Endothelial cell of umbilical vein (primary cell): ENCODE measurements at regions not wholly inside any gene's neighbourhood (a gene's known extent, or its start where the extent isn't known, plus 50 kb on each side); places are given as distances from the start of the nearest gene placed in this dataset.

ENCODE experiments used
- BruUV-seq: library from RNA; stranded (reverse); fragments of 400-500 nt; replicated peaks from 2 replicates; lab custom pipeline; 2021; lab: Mats Ljungman, UMichigan
- CTCF ChIA-PET: fragments of 300-600, 350-600 bp; sonication (Branson Sonifier 250); formaldehyde crosslinking; loops from one replicate; lab custom pipeline; 2021; ENCODE audit warnings: antibody characterized with exemption, inconsistent platforms; lab: Charles Lee
- POLR2A ChIA-PET: fragments of 300-600, 350-600 bp; sonication (Branson Sonifier 250); formaldehyde crosslinking; loops from one replicate; lab custom pipeline; 2021; ENCODE audit warnings: antibody characterized with exemption, inconsistent platforms; lab: Charles Lee
- DNase-seq: peaks from one replicate; pipeline ENCODE4 v3.0.0-alpha.2; 2011; ENCODE audit warnings: low read depth, low spot score
- FAIRE-seq: peaks from 2 replicates; lab custom pipeline; 2011; peaks lifted over from hg19 to GRCh38; lab: Jason Lieb, UNC
- H2AFZ ChIP-seq: 2 replicates; pipeline ENCODE4 v1.6.0; 2012; ENCODE audit warnings: low read depth, low read length, control low read depth, inconsistent platforms
- H3K27ac ChIP-seq: 2 replicates; pipeline ENCODE4 v1.5.1; 2011; ENCODE audit warnings: low read depth, mild to moderate bottlenecking, control low read depth, low read length, moderate library complexity; ENCODE audit not compliant: insufficient read depth
- H3K27me3 ChIP-seq, 2 experiments: 2 replicates each; pipeline versions ENCODE4 v1.6.0 to v1.6.1; 2011; ENCODE audit warnings: low read length in 2 of 2, mixed read lengths in 1 of 2; ENCODE audit not compliant: control insufficient read depth in 2 of 2, insufficient read depth in 2 of 2
- H3K36me3 ChIP-seq, 2 experiments: 2 replicates in 1 of 2; 3 replicates in 1 of 2; pipeline ENCODE4 v1.5.1; 2011; ENCODE audit warnings: low read length in 2 of 2, mild to moderate bottlenecking in 1 of 2, moderate library complexity in 1 of 2; ENCODE audit not compliant: control insufficient read depth in 2 of 2, insufficient read depth in 2 of 2; ENCODE audit errors: extremely low read depth in 1 of 2
- H3K4me1 ChIP-seq: 3 replicates; pipeline ENCODE4 v1.5.1; 2011; ENCODE audit warnings: mild to moderate bottlenecking, low read length; ENCODE audit not compliant: control insufficient read depth, insufficient read depth; ENCODE audit errors: extremely low read depth
- H3K4me2 ChIP-seq: 2 replicates; pipeline ENCODE4 v1.6.1; 2011; ENCODE audit warnings: low read length, control low read depth, mixed read lengths; ENCODE audit not compliant: insufficient read depth
- H3K4me3 ChIP-seq, 3 experiments: fragments of 200-600 bp in 1 of 3; sonication (generic), shearing (Covaris generic) in 1 of 3; replicated peaks in 1 of 3; 2 replicates each; pipeline ENCODE4 v1.5.1; 2011 to 2016; ENCODE audit warnings: control low read depth in 3 of 3, low read length in 3 of 3, mild to moderate bottlenecking in 2 of 3, inconsistent platforms in 1 of 3, low read depth in 1 of 3, moderate library complexity in 1 of 3; ENCODE audit not compliant: insufficient read depth in 1 of 3
- H3K79me2 ChIP-seq: 2 replicates; pipeline ENCODE4 v1.6.0; 2012; ENCODE audit warnings: low read length, inconsistent platforms; ENCODE audit not compliant: control insufficient read depth, insufficient read depth
- H3K9ac ChIP-seq: replicated peaks from 2 replicates; pipeline ENCODE3; 2011; ENCODE audit warnings: low read length, control low read depth; ENCODE audit not compliant: insufficient read depth; ENCODE audit errors: extremely low read depth
- H3K9me1 ChIP-seq: replicated peaks from 3 replicates; pipeline ENCODE4 v1.6.0; 2011; ENCODE audit warnings: mild to moderate bottlenecking, low read length; ENCODE audit not compliant: control insufficient read depth, insufficient read depth; ENCODE audit errors: extremely low read depth
- H3K9me3 ChIP-seq: replicated peaks from 2 replicates; pipeline ENCODE4 v1.5.1; 2012; ENCODE audit warnings: low read length, inconsistent platforms; ENCODE audit not compliant: control insufficient read depth, insufficient read depth
- H4K20me1 ChIP-seq: replicated peaks from 2 replicates; pipeline ENCODE3; 2011; ENCODE audit warnings: mild to moderate bottlenecking, low read length; ENCODE audit not compliant: control insufficient read depth, insufficient read depth; ENCODE audit errors: extremely low read depth
- CTCF ChIP-seq, 2 donors: IDR thresholded peaks; 1 replicate in 1 of 2; 2 replicates in 1 of 2; pipeline ENCODE4 v1.5.1; 2011; ENCODE audit warnings: low read length in 2 of 2, mild to moderate bottlenecking in 2 of 2, moderate library complexity in 2 of 2, control low read depth in 1 of 2, inconsistent platforms in 1 of 2, low read depth in 1 of 2; ENCODE audit not compliant: insufficient read depth in 1 of 2; ENCODE audit errors: extremely low read depth in 1 of 2
- EZH2 ChIP-seq: IDR thresholded peaks from 2 replicates; pipeline ENCODE4 v1.6.1; 2012; ENCODE audit warnings: borderline replicate concordance, low read depth, mild to moderate bottlenecking, moderate library complexity, low read length, inconsistent platforms; ENCODE audit not compliant: severe bottlenecking
- FOS ChIP-seq: IDR thresholded peaks from 2 replicates; pipeline ENCODE4 v1.6.1; 2011; ENCODE audit warnings: mild to moderate bottlenecking, low read length, moderate library complexity, borderline replicate concordance; ENCODE audit not compliant: insufficient read depth
- GATA2 ChIP-seq: IDR thresholded peaks from 2 replicates; pipeline ENCODE4 v1.7.0; 2011; ENCODE audit warnings: low read depth, mild to moderate bottlenecking, moderate library complexity, mixed read lengths, low read length; ENCODE audit not compliant: insufficient read length, insufficient read depth
- JUN ChIP-seq: IDR thresholded peaks from 2 replicates; pipeline ENCODE4 v1.6.1; 2011; ENCODE audit warnings: borderline replicate concordance, low read depth; ENCODE audit not compliant: insufficient read length, insufficient read depth
- MYC ChIP-seq: IDR thresholded peaks from one replicate; pipeline ENCODE4 v1.6.1; 2011; ENCODE audit warnings: mild to moderate bottlenecking, low read depth, low read length
- POLR2A ChIP-seq: IDR thresholded peaks from 2 replicates; pipeline ENCODE4 v1.6.1; 2012; ENCODE audit warnings: low read depth, mild to moderate bottlenecking, control low read depth, low read length
- POLR2AphosphoS5 ChIP-seq: IDR thresholded peaks from 2 replicates; pipeline ENCODE4 v1.6.1; 2012; ENCODE audit warnings: low read depth, mild to moderate bottlenecking, control low read depth, low read length, moderate library complexity; ENCODE audit not compliant: insufficient read depth
- dilution Hi-C: fragments of 300-500 bp; cut with MboI; formaldehyde crosslinking; loops from one replicate; pipeline ENCODE4 v1.15.0; 2019; ENCODE audit warnings: low sequenced_read_pairs; ENCODE audit not compliant: extremely low pct_ligation_motif_present
- intact Hi-C: fragments of 100-400 bp; cut with micrococcal nuclease; formaldehyde crosslinking; loops from one replicate; pipeline ENCODE4 v1.10.0; 2022
- TF ChIP-seq, protein P1 (sequence below): IDR thresholded peaks from 2 replicates; pipeline ENCODE4 v1.6.1; 2011; ENCODE audit not compliant: insufficient read depth, insufficient read length

DNA sequence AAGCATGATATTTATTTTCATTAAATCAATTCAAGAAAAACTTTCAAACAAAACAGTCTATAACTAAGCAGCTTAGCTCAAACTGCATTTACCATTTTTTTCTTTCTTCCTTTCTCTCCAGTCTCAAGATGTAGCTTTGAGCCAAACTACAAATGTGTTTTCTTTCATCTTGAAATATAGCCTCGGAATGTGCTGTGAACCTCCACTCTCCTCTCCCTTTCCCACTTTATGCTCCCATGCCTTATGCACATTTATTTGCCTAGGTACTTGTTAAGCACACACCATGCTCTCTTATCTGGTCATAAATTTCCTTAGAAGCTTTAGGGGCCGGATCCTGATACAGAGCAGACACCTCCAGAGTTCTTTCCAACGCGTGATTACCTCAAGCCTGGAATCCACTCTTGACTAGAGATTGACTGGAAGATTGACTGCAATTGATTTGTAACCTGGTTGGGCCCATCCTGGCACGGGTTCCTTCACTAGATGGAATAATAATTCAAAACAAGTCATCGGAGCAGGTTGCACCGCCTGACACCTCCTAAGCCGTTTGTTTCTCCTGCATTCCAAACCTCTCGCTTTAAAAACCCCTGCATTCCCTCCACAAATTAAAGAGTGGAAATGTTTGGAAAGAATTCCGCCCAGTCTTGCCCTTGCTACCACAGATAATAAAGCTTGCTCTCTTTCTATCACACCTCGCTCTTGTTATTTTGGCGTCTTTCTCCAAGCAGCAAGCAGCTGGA lies 344.7 kb downstream of the CHL1 start:
- dilution Hi-C loops (no loop called here), intact Hi-C loops (no loop called here)
- ChIA-PET CTCF (no interaction called here), POLR2A (no interaction called here)
- no peak for DNase-seq
- no peak overlapping the region for H3K4me2 ChIP-seq
- no peaks in the 10 kb centered on the region for H3K9me1 ChIP-seq
- BruUV-seq: no TSS peak
- no peak overlapping the region for H2AFZ ChIP-seq
- no peaks in the 10 kb centered on the region for H3K36me3 ChIP-seq
- no peaks in the 10 kb centered on the region for H4K20me1 ChIP-seq
- no peak overlapping the region for H3K9ac ChIP-seq
- H3K4me3 ChIP-seq: no peak overlapping the region
- no peaks in the 10 kb centered on the region for H3K79me2 ChIP-seq
- no peak for FAIRE-seq
- no peak overlapping the region for H3K27ac ChIP-seq
- TF ChIP-seq JUN: no peak
- no peak for TF ChIP-seq MYC
- no peak for TF ChIP-seq POLR2A
- no peak for TF ChIP-seq GATA2
- TF ChIP-seq, protein P1, sequence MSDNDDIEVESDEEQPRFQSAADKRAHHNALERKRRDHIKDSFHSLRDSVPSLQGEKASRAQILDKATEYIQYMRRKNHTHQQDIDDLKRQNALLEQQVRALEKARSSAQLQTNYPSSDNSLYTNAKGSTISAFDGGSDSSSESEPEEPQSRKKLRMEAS: no peak
- no peak for TF ChIP-seq CTCF (IDR thresholded peaks at IDR 0.05; ENCODE audit: extremely low read depth in 1 of 2, insufficient read depth in 1 of 2, low read depth in 1 of 2, low read length in 2 of 2)
- no peak for TF ChIP-seq POLR2AphosphoS5
- no peak for TF ChIP-seq FOS
- no peak for TF ChIP-seq EZH2
- H3K27me3 ChIP-seq: no peaks in the 10 kb centered on the region
- no peaks in the 10 kb centered on the region for H3K4me1 ChIP-seq
- peaks cover 2% of the 10 kb centered on the region for H3K9me3 ChIP-seq
